ENCODE measurements at regions not wholly inside any gene's neighbourhood (a gene's known extent, or its start where the extent isn't known, plus 50 kb on each side); places are given as distances from the start of the nearest gene placed in this dataset.

- H3K27ac ChIP-seq = no peak overlapping the region
- intact Hi-C loops (cut with DNase I) = no loop called here
- no peak for DNase-seq (ENCODE audit: low spot score)
- H3K4me3 ChIP-seq = no peak overlapping the region
- H3K9me3 ChIP-seq = no peaks in the 10 kb centered on the region
- H3K27me3 ChIP-seq (replicated peaks; ENCODE audit: insufficient read depth) = no peaks in the 10 kb centered on the region
- no peaks in the 10 kb centered on the region for H3K4me1 ChIP-seq (replicated peaks)
- TF ChIP-seq POLR2AphosphoS5 (IDR thresholded peaks at IDR 0.05) (no peak), CTCF (IDR thresholded peaks at IDR 0.05) (no peak), POLR2A (IDR thresholded peaks at IDR 0.05) (no peak)
- WGBS = 68% methylated on average over 6 of the region's 6 CpGs
- H3K36me3 ChIP-seq = no peaks in the 10 kb centered on the region
Measured at GRCh38 chr15:69780374-69780773, 317.3 kb downstream of the TLE3 start.

- Histone ChIP-seq H3K9me3 (no peaks in the 10 kb centered on the region), H3K27me3 (replicated peaks; ENCODE audit: insufficient read depth) (no peaks in the 10 kb centered on the region), H3K36me3 (no peaks in the 10 kb centered on the region), H3K4me3 (no peak overlapping the region), H3K27ac (no peak overlapping the region), H3K4me1 (replicated peaks) (no peaks in the 10 kb centered on the region)
- no peak for TF ChIP-seq CTCF (IDR thresholded peaks at IDR 0.05)
- no peak for TF ChIP-seq POLR2AphosphoS5 (IDR thresholded peaks at IDR 0.05)
- TF ChIP-seq POLR2A (IDR thresholded peaks at IDR 0.05) = no peak
- no peak for DNase-seq (ENCODE audit: low spot score)
- intact Hi-C loops (cut with DNase I) = no loop called here
- 72% methylated on average over 6 of the region's 6 CpGs for whole genome bisulfite sequencing
Measured at GRCh38 chr15:69780981-69781380, 316.7 kb downstream of the TLE3 start.

- Histone ChIP-seq H3K9me3 (no peaks in the 10 kb centered on the region), H3K27me3 (replicated peaks; ENCODE audit: insufficient read depth) (no peaks in the 10 kb centered on the region), H3K4me1 (replicated peaks) (no peaks in the 10 kb centered on the region), H3K4me3 (no peak overlapping the region), H3K27ac (no peak overlapping the region), H3K36me3 (no peaks in the 10 kb centered on the region)
- WGBS = 90% methylated on average over 6 of the region's 6 CpGs
- intact Hi-C loops (cut with DNase I) = no loop called here
- DNase-seq (ENCODE audit: low spot score) = no peak
- no peak for TF ChIP-seq POLR2A (IDR thresholded peaks at IDR 0.05)
- TF ChIP-seq POLR2AphosphoS5 (IDR thresholded peaks at IDR 0.05) = no peak
- TF ChIP-seq CTCF (IDR thresholded peaks at IDR 0.05) = no peak
Measured at GRCh38 chr15:69781411-69782125, 316.1 kb downstream of the TLE3 start.

GRCh38 chr15:69782139-69782658 is 315.5 kb downstream of the TLE3 start:
- intact Hi-C loops (cut with DNase I) = no loop called here
- no peaks in the 10 kb centered on the region for H3K36me3 ChIP-seq
- H3K27ac ChIP-seq = no peak overlapping the region
- no peaks in the 10 kb centered on the region for H3K27me3 ChIP-seq (replicated peaks; ENCODE audit: insufficient read depth)
- DNase-seq (ENCODE audit: low spot score) = no peak
- TF ChIP-seq CTCF (IDR thresholded peaks at IDR 0.05) = no peak
- TF ChIP-seq POLR2A (IDR thresholded peaks at IDR 0.05) = no peak
- no peak for TF ChIP-seq POLR2AphosphoS5 (IDR thresholded peaks at IDR 0.05)
- H3K4me1 ChIP-seq (replicated peaks) = no peaks in the 10 kb centered on the region
- H3K4me3 ChIP-seq = no peak overlapping the region
- 75% methylated on average over 1 of the region's 1 CpG for WGBS
- no peaks in the 10 kb centered on the region for H3K9me3 ChIP-seq

- Histone ChIP-seq H3K27me3 (replicated peaks; ENCODE audit: insufficient read depth) (no peaks in the 10 kb centered on the region), H3K9me3 (no peaks in the 10 kb centered on the region), H3K4me1 (replicated peaks) (no peaks in the 10 kb centered on the region), H3K36me3 (no peaks in the 10 kb centered on the region), H3K4me3 (no peak overlapping the region), H3K27ac (no peak overlapping the region)
- 45% methylated on average over 5 of the region's 5 CpGs for WGBS
- DNase-seq (ENCODE audit: low spot score) = no peak
- intact Hi-C loops (cut with DNase I) = no loop called here
- no peak for TF ChIP-seq POLR2AphosphoS5 (IDR thresholded peaks at IDR 0.05)
- no peak for TF ChIP-seq POLR2A (IDR thresholded peaks at IDR 0.05)
- TF ChIP-seq CTCF (IDR thresholded peaks at IDR 0.05) = no peak
Measured at GRCh38 chr15:69782809-69783208, 314.9 kb downstream of the TLE3 start.

All from prostate gland (tissue), 2 donors.